ENCODE measurements at regions not wholly inside any gene's neighbourhood (a gene's known extent, or its start where the extent isn't known, plus 50 kb on each side); places are given as distances from the start of the nearest gene placed in this dataset.

- peak overlapping the region; percentile 100 for H3K27ac ChIP-seq
- TF ChIP-seq CTCF (conservative IDR thresholded peaks at IDR 0.05) (no peak), ZFX (IDR thresholded peaks at IDR 0.05) (no peak)
Measured at GRCh38 chr12:60704171-60704914, 1108.5 kb downstream of the SLC16A7 start.

GRCh38 chr12:60710246-60710645 is 1114.4 kb downstream of the SLC16A7 start:
- TF ChIP-seq CTCF (conservative IDR thresholded peaks at IDR 0.05) (no peak), ZFX (IDR thresholded peaks at IDR 0.05) (no peak)
- H3K27ac ChIP-seq = peak overlapping the region; percentile 97; the same call in 1 of the 2 replicates

GRCh38 chr12:60714141-60714900 is 1118.5 kb downstream of the SLC16A7 start:
- no peak for TF ChIP-seq CTCF (conservative IDR thresholded peaks at IDR 0.05)
- H3K27ac ChIP-seq = peak overlapping the region; percentile 100

- TF ChIP-seq ZFX (IDR thresholded peaks at IDR 0.05) = no peak
- TF ChIP-seq CTCF (conservative IDR thresholded peaks at IDR 0.05) = no peak
- H3K27ac ChIP-seq = no peak overlapping the region
Measured at GRCh38 chr12:60724475-60724874, 1128.6 kb downstream of the SLC16A7 start.

- H3K27ac ChIP-seq = no peak overlapping the region
- TF ChIP-seq ZFX (IDR thresholded peaks at IDR 0.05) (no peak), CTCF (conservative IDR thresholded peaks at IDR 0.05) (no peak)
Measured at GRCh38 chr12:60724984-60725383, 1129.2 kb downstream of the SLC16A7 start.

- H3K27ac ChIP-seq = no peak overlapping the region
Measured at GRCh38 chr12:60752589-60752988, 1156.8 kb downstream of the SLC16A7 start.

More at GRCh38 chr12:60752589-60752988, 1156.8 kb downstream of the SLC16A7 start:
- no peak for TF ChIP-seq CTCF (conservative IDR thresholded peaks at IDR 0.05)
- TF ChIP-seq ZFX (IDR thresholded peaks at IDR 0.05) = no peak
